OCI-LY3 (cell line): ENCODE measurements at regions not wholly inside any gene's neighbourhood (a gene's known extent, or its start where the extent isn't known, plus 50 kb on each side); places are given as distances from the start of the nearest gene placed in this dataset.

Experiments used
- H2AFZ ChIP-seq: fragments of 200-600, 300-600 bp; shearing (Covaris generic); 2 replicates; pipeline ENCODE4 v1.6.0; 2014; ENCODE audit warnings: antibody characterized with exemption, low read depth, low read length
- H3K27ac ChIP-seq: fragments of 200-600, 300-600 bp; sonication (generic); 2 replicates; pipeline ENCODE4 v1.5.1; 2014; ENCODE audit warnings: mild to moderate bottlenecking, low read length, moderate library complexity, mixed read lengths
- H3K27me3 ChIP-seq: fragments of 200-600, 300-600 bp; sonication (generic); 2 replicates; pipeline ENCODE4 v1.6.1; 2014; ENCODE audit warnings: low read depth, low read length, mixed read lengths
- H3K36me3 ChIP-seq: fragments of 200-600, 300-600 bp; sonication (generic); replicated peaks from 2 replicates; pipeline ENCODE3; 2014; ENCODE audit warnings: low read depth, low read length, mixed read lengths
- H3K4me1 ChIP-seq: fragments of 300-600, 200-600 bp; sonication (generic); 2 replicates; pipeline ENCODE4 v1.6.1; 2014; ENCODE audit warnings: low read length, mixed read lengths
- H3K4me2 ChIP-seq: fragments of 200-600, 300-600 bp; sonication (generic); 2 replicates; pipeline ENCODE4 v1.6.1; 2014; ENCODE audit warnings: low read length, mixed read lengths
- H3K4me3 ChIP-seq: fragments of 300-600, 200-600 bp; sonication (generic); 2 replicates; pipeline ENCODE4 v1.5.1; 2014; ENCODE audit warnings: antibody characterized with exemption, mild to moderate bottlenecking, low read length, moderate library complexity
- H3K79me2 ChIP-seq: fragments of 300-600, 200-600 bp; shearing (Covaris generic); 2 replicates; pipeline ENCODE4 v1.6.1; 2014; ENCODE audit warnings: mild to moderate bottlenecking, low read length, mixed read lengths
- H3K9ac ChIP-seq: fragments of 300-600, 200-600 bp; shearing (Covaris generic); 2 replicates; pipeline ENCODE4 v1.6.0; 2014; ENCODE audit warnings: mild to moderate bottlenecking, low read length, moderate library complexity
- H3K9me3 ChIP-seq: fragments of 200-600, 300-600 bp; shearing (Covaris generic); 2 replicates; pipeline ENCODE4 v1.6.1; 2014; ENCODE audit warnings: low read length, mixed read lengths; ENCODE audit not compliant: insufficient read depth
- H4K20me1 ChIP-seq: fragments of 200-600, 300-600 bp; sonication (generic); 2 replicates; pipeline ENCODE4 v1.6.1; 2016; ENCODE audit warnings: low read length, mixed read lengths; ENCODE audit not compliant: insufficient read depth
- CTCF ChIP-seq: fragments of 200-600, 300-600 bp; sonication (generic); IDR thresholded peaks from 2 replicates; pipeline ENCODE4 v1.5.1; 2014; ENCODE audit warnings: antibody characterized with exemption, low read length, low read depth
- EZH2phosphoT487 ChIP-seq: fragments of 200-600 bp; shearing (Covaris generic); IDR thresholded peaks from 2 replicates; pipeline ENCODE4 v1.6.1; 2018; ENCODE audit warnings: antibody characterized with exemption, mixed run types, low read depth

- H4K20me1 ChIP-seq, result no peaks in the 10 kb centered on the region
- no peaks in the 10 kb centered on the region for H3K79me2 ChIP-seq
- no peak overlapping the region for H3K27ac ChIP-seq
- no peaks in the 10 kb centered on the region for H3K27me3 ChIP-seq
- no peaks in the 10 kb centered on the region for H3K4me1 ChIP-seq
- no peaks in the 10 kb centered on the region for H3K9me3 ChIP-seq
- no peak overlapping the region for H2AFZ ChIP-seq
- H3K4me2 ChIP-seq, result no peak overlapping the region
- H3K9ac ChIP-seq, result no peak overlapping the region
- H3K36me3 ChIP-seq, result no peaks in the 10 kb centered on the region
- H3K4me3 ChIP-seq, result no peak overlapping the region
- TF ChIP-seq EZH2phosphoT487 (no peak), CTCF (no peak)
These were observed 1623.9 kb upstream of the ACVR2A start for GRCh38 chr2:146220957-146221356.

GRCh38 chr2:146214394-146214929 lies 1630.4 kb upstream of the ACVR2A start:
- Histone ChIP-seq H3K27me3 (no peaks in the 10 kb centered on the region), H3K36me3 (no peaks in the 10 kb centered on the region), H3K4me2 (no peak overlapping the region), H4K20me1 (no peaks in the 10 kb centered on the region), H3K4me1 (peaks cover 9% of the 10 kb centered on the region), H3K4me3 (no peak overlapping the region), H3K79me2 (no peaks in the 10 kb centered on the region), H3K9ac (no peak overlapping the region), H2AFZ (no peak overlapping the region), H3K27ac (no peak overlapping the region), H3K9me3 (no peaks in the 10 kb centered on the region)
- TF ChIP-seq CTCF, result no peak
- TF ChIP-seq EZH2phosphoT487, result no peak

GRCh38 chr2:146213674-146214073 lies 1631.2 kb upstream of the ACVR2A start:
- H3K27me3 ChIP-seq, result no peaks in the 10 kb centered on the region
- no peak overlapping the region for H3K4me3 ChIP-seq
- H3K9ac ChIP-seq, result no peak overlapping the region
- no peak overlapping the region for H3K27ac ChIP-seq
- no peaks in the 10 kb centered on the region for H3K36me3 ChIP-seq
- peaks cover 9% of the 10 kb centered on the region for H3K4me1 ChIP-seq
- no peak overlapping the region for H3K4me2 ChIP-seq
- H3K79me2 ChIP-seq, result no peaks in the 10 kb centered on the region
- no peaks in the 10 kb centered on the region for H3K9me3 ChIP-seq
- H2AFZ ChIP-seq, result no peak overlapping the region
- TF ChIP-seq EZH2phosphoT487 (no peak), CTCF (no peak)
- H4K20me1 ChIP-seq, result no peaks in the 10 kb centered on the region

GRCh38 chr2:146212602-146213001 lies 1632.2 kb upstream of the ACVR2A start:
- H4K20me1 ChIP-seq, result no peaks in the 10 kb centered on the region
- H3K9ac ChIP-seq, result no peak overlapping the region
- H3K36me3 ChIP-seq, result no peaks in the 10 kb centered on the region
- no peaks in the 10 kb centered on the region for H3K79me2 ChIP-seq
- TF ChIP-seq CTCF (no peak), EZH2phosphoT487 (no peak)
- peaks cover 9% of the 10 kb centered on the region for H3K4me1 ChIP-seq
- no peak overlapping the region for H3K27ac ChIP-seq
- no peaks in the 10 kb centered on the region for H3K9me3 ChIP-seq
- H3K27me3 ChIP-seq, result no peaks in the 10 kb centered on the region
- H2AFZ ChIP-seq, result no peak overlapping the region
- H3K4me2 ChIP-seq, result no peak overlapping the region
- no peak overlapping the region for H3K4me3 ChIP-seq
